GM10266 (cell line): ENCODE measurements at regions not wholly inside any gene's neighbourhood (a gene's known extent, or its start where the extent isn't known, plus 50 kb on each side); places are given as distances from the start of the nearest gene placed in this dataset.
A peak's percentile ranks its signal among the peaks of the same experiment; 100 is the strongest.

ENCODE experiments used
- DNase-seq: peaks from one replicate; pipeline ENCODE4 v3.0.0; 2012; ENCODE audit errors: extremely low spot score
- TF ChIP-seq, protein P1 (sequence below): IDR thresholded peaks from 2 replicates; pipeline ENCODE4 v1.5.1; 2012; ENCODE audit warnings: mild to moderate bottlenecking, low read depth; ENCODE audit not compliant: control insufficient read depth, insufficient read depth; ENCODE audit errors: missing control alignments

- no peak for DNase-seq
- TF ChIP-seq, protein P1, sequence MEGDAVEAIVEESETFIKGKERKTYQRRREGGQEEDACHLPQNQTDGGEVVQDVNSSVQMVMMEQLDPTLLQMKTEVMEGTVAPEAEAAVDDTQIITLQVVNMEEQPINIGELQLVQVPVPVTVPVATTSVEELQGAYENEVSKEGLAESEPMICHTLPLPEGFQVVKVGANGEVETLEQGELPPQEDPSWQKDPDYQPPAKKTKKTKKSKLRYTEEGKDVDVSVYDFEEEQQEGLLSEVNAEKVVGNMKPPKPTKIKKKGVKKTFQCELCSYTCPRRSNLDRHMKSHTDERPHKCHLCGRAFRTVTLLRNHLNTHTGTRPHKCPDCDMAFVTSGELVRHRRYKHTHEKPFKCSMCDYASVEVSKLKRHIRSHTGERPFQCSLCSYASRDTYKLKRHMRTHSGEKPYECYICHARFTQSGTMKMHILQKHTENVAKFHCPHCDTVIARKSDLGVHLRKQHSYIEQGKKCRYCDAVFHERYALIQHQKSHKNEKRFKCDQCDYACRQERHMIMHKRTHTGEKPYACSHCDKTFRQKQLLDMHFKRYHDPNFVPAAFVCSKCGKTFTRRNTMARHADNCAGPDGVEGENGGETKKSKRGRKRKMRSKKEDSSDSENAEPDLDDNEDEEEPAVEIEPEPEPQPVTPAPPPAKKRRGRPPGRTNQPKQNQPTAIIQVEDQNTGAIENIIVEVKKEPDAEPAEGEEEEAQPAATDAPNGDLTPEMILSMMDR = no peak
These were observed 112.8 kb upstream of the SLC39A10 start for GRCh38 chr2:195543902-195544894.

GRCh38 chr2:195543063-195543462 lies 114.0 kb upstream of the SLC39A10 start:
- DNase-seq = no peak

DNA sequence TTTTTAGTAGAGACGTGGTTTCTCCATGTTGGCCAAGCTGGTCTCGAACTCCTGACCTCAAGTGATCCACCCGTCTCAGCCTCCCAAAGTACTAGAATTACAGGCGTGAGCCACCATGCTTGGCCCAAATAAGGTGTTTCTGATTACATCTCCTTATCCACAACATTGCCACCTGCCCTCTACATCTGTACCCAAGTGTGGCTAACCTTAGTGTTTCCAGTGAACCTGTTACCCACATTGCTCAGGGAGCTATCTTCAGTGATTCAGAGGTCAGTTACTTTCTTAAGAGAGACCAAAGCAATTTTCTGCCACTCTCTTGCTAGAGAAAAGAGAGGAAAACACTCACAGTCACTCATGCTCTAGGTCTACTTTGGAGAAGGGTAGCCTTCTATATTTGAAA lies 115.0 kb upstream of the SLC39A10 start:
- TF ChIP-seq, protein P1 = no peak
- no peak for DNase-seq

More at GRCh38 chr2:195543063-195543462, 114.0 kb upstream of the SLC39A10 start:
- TF ChIP-seq, protein P1 = no peak

DNA sequence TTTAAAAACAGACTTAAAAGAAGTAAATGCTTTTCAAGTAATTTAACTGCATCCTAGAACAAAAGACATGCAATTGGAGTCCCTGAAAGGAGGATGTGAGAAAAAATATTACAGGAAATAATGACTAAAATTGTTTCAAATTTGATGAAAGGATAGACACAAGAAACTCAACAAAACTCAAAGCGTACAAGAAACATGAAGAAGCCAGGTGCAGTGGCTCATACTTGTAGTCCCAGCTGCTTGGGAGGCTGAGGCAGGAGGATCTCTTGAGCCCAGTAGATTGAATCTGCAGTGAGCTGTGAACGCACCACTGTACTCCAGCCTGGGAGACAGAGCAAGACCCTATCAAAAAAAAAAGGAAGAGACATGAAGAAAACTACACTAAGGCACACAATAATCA lies 118.1 kb upstream of the SLC39A10 start:
- TF ChIP-seq, protein P1 = no peak
- DNase-seq = no peak

- no peak for DNase-seq
- TF ChIP-seq, protein P1 = no peak
These were observed 119.2 kb upstream of the SLC39A10 start for GRCh38 chr2:195537811-195538210.

DNA sequence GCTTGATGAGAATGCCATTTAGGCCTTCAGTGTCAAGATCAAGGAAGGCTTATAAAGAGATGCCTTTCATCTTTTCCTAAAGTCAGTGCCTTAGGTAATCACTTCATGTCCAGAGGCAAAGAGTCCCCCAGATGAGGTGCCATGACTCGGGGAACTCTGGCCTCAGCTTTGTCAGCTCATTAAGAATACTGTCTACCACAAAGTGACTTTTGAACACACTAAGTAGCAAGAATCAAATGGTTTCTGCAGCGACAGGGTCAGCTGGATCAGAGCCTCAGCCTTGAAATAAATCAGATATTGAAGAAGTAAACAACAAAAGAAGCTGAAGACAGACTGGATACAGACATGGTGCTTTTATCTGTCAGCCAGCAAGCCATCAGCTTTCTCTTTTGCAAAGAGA lies 120.1 kb upstream of the SLC39A10 start:
- DNase-seq = no peak
- TF ChIP-seq, protein P1 = no peak

DNA sequence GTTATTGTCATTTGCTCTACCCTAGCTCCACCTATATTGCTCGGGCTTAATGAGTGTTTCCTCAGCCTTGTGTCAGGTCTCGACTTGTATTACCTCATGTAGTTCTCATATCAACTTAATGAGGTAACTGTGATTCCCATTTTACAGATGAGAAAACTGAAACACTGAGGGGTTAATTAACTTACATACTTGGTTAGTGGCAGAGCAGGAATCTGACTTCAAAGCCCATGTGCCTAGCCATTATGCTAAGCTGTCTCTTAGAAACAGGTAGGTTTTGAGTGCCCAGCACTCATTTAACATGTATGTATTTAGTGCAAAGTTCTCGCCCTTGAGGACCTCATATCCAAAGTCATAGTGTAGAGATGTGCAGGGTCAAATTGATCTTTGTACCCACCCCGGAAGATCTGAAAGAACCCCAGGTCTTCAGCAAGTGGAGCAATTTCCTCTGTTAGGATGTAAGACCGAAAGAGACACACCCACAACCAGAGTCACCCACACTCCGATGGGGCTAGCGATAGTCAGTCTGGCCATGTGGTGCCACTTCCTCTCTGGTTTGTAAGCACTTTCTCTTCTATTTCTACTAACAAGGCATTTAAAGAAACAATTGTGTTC lies 121.0 kb upstream of the SLC39A10 start:
- TF ChIP-seq, protein P1 = no peak
- DNase-seq = peak; percentile 57
